HG03039 (cell line): ENCODE measurements at regions not wholly inside any gene's neighbourhood (a gene's known extent, or its start where the extent isn't known, plus 50 kb on each side); places are given as distances from the start of the nearest gene placed in this dataset.

Experiments
- ATAC-seq: cut with Tn5 transposase; IDR thresholded peaks from one replicate; pipeline ENCODE4 v1.9.1; 2021; ENCODE audit warnings: mild to moderate bottlenecking, moderate library complexity; ENCODE audit not compliant: unreplicated experiment

- no peak for ATAC-seq
These were observed 65.4 kb upstream of the STEAP1B start for GRCh38 chr7:22565315-22565811.

- ATAC-seq, result no peak
These were observed 64.6 kb upstream of the STEAP1B start for GRCh38 chr7:22564511-22565045.

- ATAC-seq, result peak; percentile 39
These were observed 63.7 kb upstream of the STEAP1B start for GRCh38 chr7:22563621-22564241.

GRCh38 chr7:22563032-22563501 is 63.1 kb upstream of the STEAP1B start:
- no peak for ATAC-seq

- no peak for ATAC-seq
These were observed 62.1 kb upstream of the STEAP1B start for GRCh38 chr7:22561895-22562593.

GRCh38 chr7:22561321-22561811 is 61.4 kb upstream of the STEAP1B start:
- no peak for ATAC-seq

GRCh38 chr7:22559829-22560489 is 60.0 kb upstream of the STEAP1B start:
- no peak for ATAC-seq

- no peak for ATAC-seq
These were observed 57.2 kb upstream of the STEAP1B start for GRCh38 chr7:22557167-22557566.

- no peak for ATAC-seq
These were observed 55.5 kb upstream of the STEAP1B start for GRCh38 chr7:22555476-22555875.

- ATAC-seq, result no peak
These were observed 54.2 kb upstream of the STEAP1B start for GRCh38 chr7:22554184-22554583.

- peak; percentile 73 for ATAC-seq
These were observed 52.0 kb upstream of the STEAP1B start for GRCh38 chr7:22551768-22552513.

GRCh38 chr7:22550514-22551030 is 50.6 kb upstream of the STEAP1B start:
- ATAC-seq, result no peak

- no peak for ATAC-seq
These were observed 49.9 kb upstream of the STEAP1B start for GRCh38 chr7:22549667-22550513.
